ENCODE measurements at regions not wholly inside any gene's neighbourhood (a gene's known extent, or its start where the extent isn't known, plus 50 kb on each side); places are given as distances from the start of the nearest gene placed in this dataset.
"Not testable (repeated sequence)": the region's sequence is repeated elsewhere in the genome, so short reads cannot be mapped to it uniquely, and the experiment has no call there.

DNA sequence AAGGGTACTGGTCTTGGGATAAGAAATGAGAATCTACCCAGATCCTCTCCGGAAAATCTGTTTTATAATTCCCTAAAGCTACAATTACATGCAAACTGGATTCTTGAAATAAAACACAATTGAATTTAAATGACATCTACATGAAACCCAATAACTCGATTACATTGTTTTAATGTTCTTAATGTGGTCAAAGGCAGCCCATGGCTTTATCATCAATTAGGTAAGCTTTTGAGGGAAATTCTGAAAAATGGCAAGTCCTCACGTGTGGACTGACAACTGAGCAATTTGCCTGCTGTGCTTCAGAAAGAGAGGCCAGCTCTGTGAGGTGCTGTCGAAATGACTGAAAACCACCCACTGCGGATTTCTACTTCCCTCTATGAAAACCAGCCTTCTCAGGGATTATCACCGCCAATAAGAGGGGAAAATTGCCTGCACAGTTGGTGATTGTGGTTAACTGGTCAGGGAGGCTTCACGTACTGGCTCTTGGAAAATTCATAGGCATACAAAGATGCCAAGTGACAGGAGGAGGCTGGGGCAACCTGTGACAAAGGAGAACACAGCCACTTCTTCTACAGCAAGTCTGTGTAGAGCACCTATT lies 200.8 kb upstream of the SLCO3A1 start:
- TF ChIP-seq, protein P1, sequence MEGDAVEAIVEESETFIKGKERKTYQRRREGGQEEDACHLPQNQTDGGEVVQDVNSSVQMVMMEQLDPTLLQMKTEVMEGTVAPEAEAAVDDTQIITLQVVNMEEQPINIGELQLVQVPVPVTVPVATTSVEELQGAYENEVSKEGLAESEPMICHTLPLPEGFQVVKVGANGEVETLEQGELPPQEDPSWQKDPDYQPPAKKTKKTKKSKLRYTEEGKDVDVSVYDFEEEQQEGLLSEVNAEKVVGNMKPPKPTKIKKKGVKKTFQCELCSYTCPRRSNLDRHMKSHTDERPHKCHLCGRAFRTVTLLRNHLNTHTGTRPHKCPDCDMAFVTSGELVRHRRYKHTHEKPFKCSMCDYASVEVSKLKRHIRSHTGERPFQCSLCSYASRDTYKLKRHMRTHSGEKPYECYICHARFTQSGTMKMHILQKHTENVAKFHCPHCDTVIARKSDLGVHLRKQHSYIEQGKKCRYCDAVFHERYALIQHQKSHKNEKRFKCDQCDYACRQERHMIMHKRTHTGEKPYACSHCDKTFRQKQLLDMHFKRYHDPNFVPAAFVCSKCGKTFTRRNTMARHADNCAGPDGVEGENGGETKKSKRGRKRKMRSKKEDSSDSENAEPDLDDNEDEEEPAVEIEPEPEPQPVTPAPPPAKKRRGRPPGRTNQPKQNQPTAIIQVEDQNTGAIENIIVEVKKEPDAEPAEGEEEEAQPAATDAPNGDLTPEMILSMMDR (IDR thresholded peaks at IDR 0.05; ENCODE audit: borderline replicate concordance) = no peak
- H3K9me3 ChIP-seq (replicated peaks) = no peaks in the 10 kb centered on the region
- no peak overlapping the region for H3K27ac ChIP-seq (replicated peaks)
- intact Hi-C loops (cut with micrococcal nuclease) = no loop called here
- H3K4me1 ChIP-seq = no peaks in the 10 kb centered on the region
- no peak for DNase-seq
- H3K36me3 ChIP-seq = no peaks in the 10 kb centered on the region
- no peak overlapping the region for H3K4me3 ChIP-seq
- peaks cover 10% of the 10 kb centered on the region for H3K27me3 ChIP-seq (ENCODE audit: low read depth)

DNA sequence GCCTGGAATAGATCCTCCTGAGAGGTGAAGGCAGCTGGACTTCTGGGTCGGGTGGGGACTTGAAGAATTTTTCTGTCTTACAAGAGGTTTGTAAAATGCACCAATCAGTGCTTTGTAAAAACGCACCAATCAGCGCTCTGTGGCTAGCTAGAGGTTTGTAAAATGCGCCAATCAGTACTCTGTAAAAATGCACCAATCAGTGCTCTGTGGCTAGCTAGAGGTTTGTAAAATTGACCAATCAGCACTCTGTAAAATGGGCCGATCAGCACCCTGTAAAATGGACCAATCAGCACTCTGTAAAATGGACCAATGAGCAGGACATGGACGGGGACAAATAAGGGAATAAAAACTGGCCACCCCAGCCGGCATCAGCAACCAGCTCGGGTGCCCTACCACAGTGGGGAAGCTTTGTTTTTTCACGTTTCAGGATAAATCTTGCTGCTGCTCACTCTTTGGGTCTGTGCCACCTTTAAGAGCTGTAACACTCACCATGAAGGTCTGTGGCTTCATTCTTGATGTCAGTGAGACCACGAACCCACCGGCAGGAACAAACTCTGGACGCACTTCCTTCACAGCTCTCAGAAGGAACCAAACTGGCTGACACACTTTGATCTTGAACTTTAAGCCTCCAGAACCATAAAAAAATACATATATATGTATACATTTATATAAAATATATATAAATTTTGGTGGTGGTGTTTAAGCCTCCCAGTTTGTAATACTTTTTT lies 197.8 kb upstream of the SLCO3A1 start:
- intact Hi-C loops (cut with micrococcal nuclease); DNase-seq: not testable (repeated sequence)
- peaks cover 10% of the 10 kb centered on the region for H3K27me3 ChIP-seq (ENCODE audit: low read depth)

DNA sequence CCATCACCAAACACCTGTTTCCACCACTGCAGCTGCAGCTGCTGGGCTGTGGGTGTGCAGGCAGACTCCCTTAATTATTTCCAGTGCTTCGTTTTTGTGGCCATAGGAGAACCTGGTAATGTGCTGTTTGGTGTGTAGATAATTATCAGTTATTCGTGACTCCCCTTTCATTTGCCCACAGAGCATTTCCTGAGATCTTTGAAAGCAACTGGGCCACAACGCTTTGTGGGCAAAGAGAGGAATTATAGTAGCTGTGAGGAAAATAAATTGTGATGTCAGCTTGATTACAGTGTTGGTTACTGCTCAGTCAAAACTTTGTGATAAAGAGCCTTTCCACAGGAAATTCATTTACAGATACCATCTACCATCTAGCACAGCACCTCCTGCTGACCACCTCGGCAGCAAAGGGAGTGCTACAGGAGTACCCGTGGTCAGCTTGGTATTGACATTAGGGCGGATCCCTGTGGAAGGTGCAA lies 193.3 kb upstream of the SLCO3A1 start:
- Histone ChIP-seq H3K27me3 (ENCODE audit: low read depth) (peaks cover 24% of the 10 kb centered on the region), H3K36me3 (no peaks in the 10 kb centered on the region), H3K27ac (replicated peaks) (no peak overlapping the region), H3K4me3 (no peak overlapping the region), H3K9me3 (replicated peaks) (no peaks in the 10 kb centered on the region), H3K4me1 (no peaks in the 10 kb centered on the region)
- no peak for DNase-seq
- TF ChIP-seq, protein P1 (IDR thresholded peaks at IDR 0.05; ENCODE audit: borderline replicate concordance) = no peak
- intact Hi-C loops (cut with micrococcal nuclease) = no loop called here

More for the DNA sequence above, 197.8 kb upstream of the SLCO3A1 start:
- not testable (repeated sequence) for H3K36me3 ChIP-seq; H3K4me1 ChIP-seq; H3K9me3 ChIP-seq (replicated peaks); H3K27ac ChIP-seq (replicated peaks); H3K4me3 ChIP-seq

DNA sequence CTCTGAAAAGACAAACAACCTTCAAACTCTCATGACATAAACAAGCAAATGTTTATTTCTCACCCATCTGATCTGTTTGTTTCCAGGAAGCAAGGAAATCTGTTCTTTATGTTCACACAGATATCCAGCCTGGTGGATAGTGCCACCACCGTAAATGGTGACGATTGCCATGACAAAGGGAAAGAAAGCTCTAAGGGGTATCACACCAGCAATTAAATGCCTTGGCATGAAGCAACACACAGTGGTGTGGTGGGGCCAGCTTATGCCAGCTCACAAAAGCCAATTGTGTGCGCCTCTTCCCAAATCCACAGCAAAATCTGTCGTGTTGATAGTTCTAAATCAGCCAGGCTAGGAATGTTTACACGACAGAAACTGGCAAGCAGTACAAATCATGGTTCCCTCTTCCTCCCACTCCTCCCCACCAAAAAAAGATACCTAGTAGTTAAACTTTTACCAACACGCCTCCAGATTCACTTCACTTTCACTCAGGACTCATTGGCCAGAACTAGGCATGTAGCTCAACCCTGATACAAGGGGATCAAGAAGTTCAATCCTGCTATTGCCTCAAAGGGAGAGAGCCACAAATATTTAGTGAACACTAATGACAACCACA lies 189.2 kb upstream of the SLCO3A1 start:
- TF ChIP-seq, protein P1 (IDR thresholded peaks at IDR 0.05; ENCODE audit: borderline replicate concordance) = no peak
- no peak overlapping the region for H3K4me3 ChIP-seq
- intact Hi-C loops (cut with micrococcal nuclease) = no loop called here

DNA sequence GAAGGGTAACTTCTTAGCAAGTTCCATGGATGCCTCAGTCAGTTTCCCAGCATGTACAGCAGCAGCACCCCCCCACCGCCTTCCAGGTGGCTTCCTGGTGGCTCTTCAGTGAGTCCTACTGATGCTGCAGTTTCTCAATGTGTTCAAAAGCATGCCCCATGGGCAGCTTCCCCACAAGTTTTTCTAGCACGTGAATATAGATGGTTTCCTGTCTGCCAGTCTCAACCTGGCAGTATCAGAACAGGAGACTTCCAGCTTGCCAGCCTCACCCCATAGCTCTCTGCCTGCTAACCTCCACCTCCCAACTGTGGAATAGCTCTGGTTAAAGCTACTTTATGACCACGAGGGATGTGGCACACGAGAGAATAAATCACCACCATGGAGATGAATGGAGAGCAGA lies 188.3 kb upstream of the SLCO3A1 start:
- Histone ChIP-seq H3K36me3 (no peaks in the 10 kb centered on the region), H3K9me3 (replicated peaks) (no peaks in the 10 kb centered on the region), H3K27ac (replicated peaks) (no peak overlapping the region), H3K27me3 (ENCODE audit: low read depth) (peaks cover 18% of the 10 kb centered on the region), H3K4me1 (no peaks in the 10 kb centered on the region), H3K4me3 (no peak overlapping the region)
- intact Hi-C loops (cut with micrococcal nuclease) = no loop called here
- DNase-seq = no peak
- TF ChIP-seq, protein P1 (IDR thresholded peaks at IDR 0.05; ENCODE audit: borderline replicate concordance) = no peak

More for the DNA sequence above, 189.2 kb upstream of the SLCO3A1 start:
- Histone ChIP-seq H3K27ac (replicated peaks) (no peak overlapping the region), H3K4me1 (no peaks in the 10 kb centered on the region), H3K36me3 (no peaks in the 10 kb centered on the region), H3K27me3 (ENCODE audit: low read depth) (peaks cover 18% of the 10 kb centered on the region), H3K9me3 (replicated peaks) (no peaks in the 10 kb centered on the region)
- DNase-seq = no peak

DNA sequence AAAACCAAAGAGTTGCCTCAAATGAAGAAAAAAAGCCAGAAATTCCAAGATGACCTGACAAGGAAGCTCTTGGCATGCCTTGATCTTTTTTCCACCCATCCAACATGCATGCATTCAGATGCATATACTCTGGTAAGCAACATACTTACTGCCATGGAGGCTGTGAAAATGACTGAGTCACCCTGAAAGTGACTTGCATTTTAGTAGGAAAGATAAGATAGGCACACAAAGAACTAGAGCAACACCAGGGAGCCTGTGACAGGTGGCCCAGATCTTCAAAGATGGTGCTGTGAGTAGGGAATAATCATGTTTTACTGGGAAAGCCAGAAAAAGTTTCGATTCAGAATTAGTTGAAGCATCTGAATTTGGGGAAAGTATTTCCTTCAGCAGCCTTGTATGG lies 185.1 kb upstream of the SLCO3A1 start:
- Histone ChIP-seq H3K9me3 (replicated peaks) (no peaks in the 10 kb centered on the region), H3K27me3 (ENCODE audit: low read depth) (peaks cover 18% of the 10 kb centered on the region), H3K27ac (replicated peaks) (no peak overlapping the region), H3K4me3 (no peak overlapping the region), H3K4me1 (no peaks in the 10 kb centered on the region), H3K36me3 (no peaks in the 10 kb centered on the region)
- no peak for DNase-seq
- intact Hi-C loops (cut with micrococcal nuclease) = no loop called here
- TF ChIP-seq, protein P1 (IDR thresholded peaks at IDR 0.05; ENCODE audit: borderline replicate concordance) = no peak

All from left ventricle myocardium inferior (tissue), 1 donor.